GM18867 (cell line): ENCODE measurements at regions not wholly inside any gene's neighbourhood (a gene's known extent, or its start where the extent isn't known, plus 50 kb on each side); places are given as distances from the start of the nearest gene placed in this dataset.
A peak's percentile ranks its signal among the peaks of the same experiment; 100 is the strongest.

Experiments
- ATAC-seq: cut with Tn5 transposase; IDR thresholded peaks from one replicate; pipeline ENCODE4 v1.9.1; 2021; ENCODE audit warnings: mild to moderate bottlenecking, moderate library complexity; ENCODE audit not compliant: unreplicated experiment

DNA sequence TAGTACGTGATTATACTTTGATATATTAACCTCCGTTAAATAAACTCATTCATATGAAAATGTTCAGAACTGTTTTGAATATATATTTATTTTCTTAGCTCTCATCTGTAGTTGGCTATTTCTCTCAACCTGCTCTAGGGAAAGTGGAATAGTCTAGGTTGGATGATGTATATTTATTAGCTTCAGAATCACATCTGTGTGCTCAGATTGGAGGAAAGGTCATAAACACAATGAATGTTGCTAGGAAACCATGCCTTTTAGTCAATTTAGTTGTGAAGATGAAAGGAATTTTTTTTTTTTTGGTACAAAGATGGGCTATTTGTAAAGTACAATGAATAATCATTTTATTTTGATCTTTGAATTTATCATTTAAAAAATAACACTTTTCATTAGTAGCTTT lies 439.1 kb downstream of the FOXG1 start:
- no peak for ATAC-seq

DNA sequence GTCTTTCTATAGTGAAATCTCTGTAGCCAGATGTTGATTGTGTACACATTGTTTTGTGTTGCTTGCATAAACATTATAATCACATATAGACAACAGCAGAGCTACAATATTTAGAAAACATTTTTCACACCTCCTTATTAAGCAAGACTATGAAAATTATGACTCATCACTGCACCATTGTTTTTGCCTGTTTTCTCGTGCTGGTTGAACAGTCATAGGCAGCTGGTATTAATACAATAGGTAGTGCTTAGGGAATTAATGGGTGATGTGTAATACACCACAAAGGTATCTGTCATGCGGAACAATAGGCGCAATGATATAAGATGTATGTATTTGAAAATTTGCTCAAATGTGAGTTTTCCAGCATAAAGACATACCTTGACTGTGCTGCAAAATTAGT lies 449.3 kb downstream of the FOXG1 start:
- peak; percentile 57 for ATAC-seq

DNA sequence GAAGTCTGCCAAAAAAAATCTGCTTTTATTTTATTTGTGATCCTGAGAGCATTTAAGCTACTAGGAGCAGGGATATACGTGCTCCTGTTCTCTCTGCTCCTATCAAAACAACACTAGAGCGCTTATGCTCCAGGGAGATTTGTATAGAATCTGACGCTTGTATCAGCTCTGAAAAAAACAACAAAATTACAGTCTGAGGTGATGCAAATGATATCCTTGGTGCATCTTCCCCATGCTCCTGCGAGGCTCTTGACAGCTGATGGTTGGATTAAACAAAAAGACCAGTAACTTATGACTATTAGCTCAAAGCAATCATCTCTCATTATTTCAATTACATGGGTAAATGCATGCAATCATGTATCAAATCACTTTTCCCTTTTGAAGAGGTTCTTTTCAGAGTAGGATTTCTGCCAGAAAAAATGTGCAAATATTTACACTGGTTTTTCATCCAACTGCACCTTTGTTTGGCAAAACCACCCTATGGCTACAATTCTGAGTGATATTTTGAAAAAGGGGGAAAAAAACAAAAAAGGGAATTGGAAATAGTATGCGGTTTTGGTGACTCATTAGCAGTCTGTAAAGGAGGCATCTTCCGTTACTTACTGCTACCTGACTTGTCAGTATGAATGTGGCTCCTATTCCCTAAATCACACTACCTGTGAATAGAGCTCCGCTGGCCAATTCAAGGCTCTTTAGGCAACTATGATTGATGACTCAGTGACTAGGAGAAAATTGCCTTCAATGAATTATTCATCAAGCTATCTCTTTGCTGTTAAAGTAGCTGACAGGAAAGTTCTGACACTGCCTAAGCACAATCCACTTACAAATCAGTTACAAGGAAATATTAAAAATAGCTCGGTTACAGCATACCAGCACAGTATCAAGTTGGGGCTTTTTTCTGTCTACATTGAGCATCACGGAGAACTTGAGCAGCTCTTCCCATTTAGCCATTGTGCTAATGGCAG lies 450.0 kb downstream of the FOXG1 start:
- ATAC-seq = no peak

DNA sequence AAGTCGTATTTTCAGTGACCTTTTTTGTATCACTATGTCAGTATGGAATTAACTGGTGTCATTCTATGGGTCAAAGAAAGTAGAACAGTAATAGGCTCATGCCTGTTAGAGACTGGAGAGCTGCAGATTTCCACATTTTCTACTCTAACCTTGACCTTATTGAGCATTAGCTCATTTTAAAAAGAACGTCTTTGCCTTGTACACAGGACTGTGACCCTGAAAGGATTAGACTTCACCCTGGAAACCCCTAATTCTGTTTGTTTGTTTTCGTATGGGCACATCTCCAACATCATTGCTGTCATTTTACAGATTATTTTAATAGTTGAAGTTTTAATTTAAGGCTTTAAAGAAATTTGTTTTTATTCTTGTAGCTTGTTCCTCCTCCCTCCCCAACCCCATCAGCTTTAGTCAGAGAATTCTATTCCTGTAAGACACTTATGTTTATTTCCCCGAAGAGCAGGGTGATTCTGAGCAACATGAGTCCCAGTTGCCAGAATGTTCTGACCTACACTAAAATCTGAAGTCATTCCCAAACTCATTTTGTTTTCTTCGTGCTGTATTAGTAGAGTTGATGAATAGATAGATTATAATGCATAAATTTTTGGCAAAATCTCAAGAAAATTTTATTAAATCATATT lies 451.3 kb downstream of the FOXG1 start:
- ATAC-seq = no peak

DNA sequence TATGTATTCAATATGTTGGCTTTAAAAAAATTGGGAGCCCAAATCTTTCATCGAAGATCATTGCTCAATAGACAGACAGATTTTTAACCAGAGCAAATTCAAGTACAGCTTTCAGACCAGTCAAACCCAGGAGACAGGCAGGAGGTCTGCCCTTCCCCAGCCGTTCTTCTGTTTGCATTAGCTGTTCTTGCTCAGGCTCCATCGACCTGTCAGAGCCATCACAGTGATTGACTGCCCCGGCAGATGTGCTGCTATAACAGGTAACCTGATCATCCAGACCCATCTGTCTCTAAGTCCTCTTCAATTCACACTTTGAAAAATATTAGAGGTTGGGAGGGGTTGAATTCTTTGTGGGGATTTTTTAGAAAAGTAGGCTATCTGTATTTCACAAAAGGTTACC lies 453.5 kb downstream of the FOXG1 start:
- ATAC-seq = no peak

DNA sequence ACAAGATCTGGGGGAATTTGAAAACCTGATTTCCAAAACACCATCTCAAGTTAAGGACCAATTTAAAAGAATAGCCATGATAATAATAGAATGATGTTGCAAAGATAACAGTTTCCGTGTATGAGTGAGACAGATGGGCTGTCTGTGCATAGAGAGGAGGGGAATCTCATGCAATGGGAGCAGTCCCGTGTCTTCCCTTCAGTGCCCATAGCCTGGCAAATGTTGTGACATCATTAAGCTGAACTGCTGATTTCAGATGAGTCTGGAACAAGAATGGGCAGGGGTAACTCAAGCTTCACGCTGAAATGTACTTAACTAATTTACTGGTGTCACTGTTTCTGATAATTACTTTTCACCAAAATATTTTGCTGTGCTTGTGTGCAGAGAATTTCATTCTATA lies 454.0 kb downstream of the FOXG1 start:
- no peak for ATAC-seq

DNA sequence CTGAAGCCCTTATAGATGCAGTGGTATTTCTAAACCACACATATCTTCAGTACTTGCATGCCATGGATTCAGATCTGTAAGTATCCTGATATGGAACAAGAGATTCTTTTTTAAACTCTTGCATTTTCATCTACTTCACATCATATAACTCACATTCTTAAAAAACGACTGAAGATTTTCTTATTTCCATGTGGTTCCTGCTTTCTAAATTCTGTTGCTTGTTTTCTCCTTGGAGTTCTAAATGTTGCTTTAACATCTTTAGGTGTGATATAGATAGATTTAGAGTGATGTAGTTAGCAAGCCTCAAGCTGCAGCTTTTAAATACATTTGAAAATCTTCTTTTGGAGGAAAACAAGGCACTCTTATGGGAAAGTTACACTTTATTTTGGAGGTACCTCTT lies 455.4 kb downstream of the FOXG1 start:
- no peak for ATAC-seq

DNA sequence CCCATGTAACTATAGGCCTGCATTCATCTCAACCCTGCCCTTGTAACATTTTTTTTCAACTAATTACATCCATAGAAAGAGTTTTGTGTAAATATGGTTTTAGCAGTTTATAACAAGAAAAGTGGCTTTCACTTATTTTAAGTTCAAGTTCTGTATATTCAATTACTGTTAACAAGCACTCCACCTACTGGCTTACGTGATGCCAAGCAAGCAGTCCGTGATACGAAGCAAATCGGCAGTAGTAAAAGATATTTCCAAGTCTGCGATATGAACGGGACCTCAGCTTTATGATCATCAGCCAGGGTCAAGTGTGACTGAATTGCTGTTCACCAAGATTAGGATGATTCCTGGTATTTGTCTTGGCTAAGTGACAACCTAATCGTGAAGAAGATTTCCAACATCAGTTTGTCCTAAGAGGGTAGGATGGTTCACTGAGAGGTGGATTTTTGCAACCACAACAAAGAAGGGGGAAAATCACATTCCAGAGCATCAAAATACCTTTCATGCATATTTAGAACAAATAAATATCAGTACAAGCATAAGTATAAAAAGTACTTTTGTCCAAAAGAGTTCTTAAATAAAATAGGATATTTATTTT lies 456.2 kb downstream of the FOXG1 start:
- ATAC-seq = no peak

DNA sequence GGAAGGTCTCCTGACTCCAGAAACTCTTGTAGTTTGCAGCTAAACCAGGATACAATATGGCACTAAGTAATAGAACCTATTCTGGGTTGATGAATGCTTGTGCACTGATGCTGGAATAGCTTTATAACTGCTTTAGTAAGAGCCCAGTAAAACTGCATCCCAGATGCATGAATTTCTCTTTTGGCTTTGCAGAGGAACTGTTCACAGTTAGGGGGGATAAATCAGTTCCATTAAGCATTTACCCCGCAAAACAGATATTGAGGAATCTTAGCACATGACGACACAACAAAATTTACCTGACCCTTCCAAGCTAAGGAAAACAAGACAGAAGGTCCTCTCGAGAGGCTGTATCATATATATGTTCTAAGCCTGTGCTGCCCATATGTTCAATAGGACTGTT lies 457.4 kb downstream of the FOXG1 start:
- no peak for ATAC-seq

DNA sequence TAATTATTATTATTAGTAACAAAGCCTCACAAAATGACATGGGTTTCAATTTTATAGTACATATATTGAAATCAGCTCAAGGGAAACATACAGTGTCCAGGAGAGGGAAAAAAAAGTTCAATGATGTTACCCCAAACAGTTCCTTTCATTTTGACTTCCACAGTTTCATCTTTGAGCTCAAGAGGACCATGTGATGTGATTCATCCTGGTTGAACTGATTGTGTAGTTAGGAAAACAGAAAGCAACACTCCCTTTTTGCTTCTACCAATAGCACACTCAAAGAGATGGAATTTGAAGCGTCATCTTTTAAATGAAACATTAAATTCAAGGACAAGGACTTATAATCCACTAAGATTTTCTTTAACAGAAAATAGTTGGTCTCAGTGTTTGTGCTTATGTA lies 461.0 kb downstream of the FOXG1 start:
- no peak for ATAC-seq

DNA sequence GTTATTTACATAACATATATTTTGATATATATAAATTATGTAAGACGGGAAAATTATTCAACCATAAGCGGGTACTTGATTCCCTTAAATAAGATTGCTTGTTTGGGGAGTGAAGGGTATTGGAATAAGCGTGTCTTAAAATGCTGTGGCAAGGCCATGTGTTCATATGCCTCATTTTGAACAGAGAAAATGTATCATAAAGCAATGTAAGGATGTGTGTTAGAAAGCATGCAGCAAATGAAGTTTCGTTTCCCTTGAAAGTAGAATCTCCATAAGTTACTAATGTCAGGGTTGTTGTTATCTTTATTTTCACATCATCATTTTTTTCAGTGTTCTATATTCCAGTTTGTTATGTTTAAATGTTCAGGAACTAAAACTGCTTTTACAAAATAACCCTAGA lies 465.6 kb downstream of the FOXG1 start:
- no peak for ATAC-seq

DNA sequence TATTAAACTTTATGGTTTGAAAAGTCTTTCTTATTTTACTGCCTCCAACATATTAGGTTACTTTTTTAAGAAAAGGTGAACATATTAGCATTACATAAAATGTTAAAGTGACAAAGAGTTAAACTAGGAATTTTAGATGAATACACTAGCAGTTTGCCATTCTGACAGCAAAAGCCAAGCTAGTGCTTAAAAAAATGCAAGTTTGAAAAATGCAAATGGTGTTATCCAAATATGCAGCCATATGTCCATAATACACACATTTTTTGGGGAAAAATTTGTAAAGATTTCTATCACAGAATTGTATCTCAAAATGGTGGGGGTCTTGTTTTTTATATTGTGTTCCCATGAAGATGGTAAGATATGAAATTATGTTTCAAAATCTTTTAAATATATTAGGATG lies 466.1 kb downstream of the FOXG1 start:
- ATAC-seq = no peak

DNA sequence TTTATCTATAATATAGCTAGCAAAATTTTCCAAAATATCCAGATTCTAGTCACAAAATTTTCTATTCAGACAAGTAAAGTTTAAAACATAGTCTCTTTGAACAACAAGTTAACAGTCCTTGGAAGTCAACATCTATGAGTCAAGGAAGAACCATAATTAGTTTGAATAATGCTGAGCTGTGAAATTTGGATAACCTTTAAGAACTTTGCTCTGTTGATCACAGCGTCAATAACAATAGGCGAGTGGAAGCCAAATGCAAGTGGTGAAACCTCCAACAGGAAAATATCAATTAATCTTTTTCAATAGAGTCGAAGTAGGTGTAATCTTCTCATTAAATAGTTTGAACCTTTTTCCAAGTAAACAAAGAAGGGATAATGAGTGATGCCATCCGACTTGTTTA lies 466.6 kb downstream of the FOXG1 start:
- ATAC-seq = no peak

DNA sequence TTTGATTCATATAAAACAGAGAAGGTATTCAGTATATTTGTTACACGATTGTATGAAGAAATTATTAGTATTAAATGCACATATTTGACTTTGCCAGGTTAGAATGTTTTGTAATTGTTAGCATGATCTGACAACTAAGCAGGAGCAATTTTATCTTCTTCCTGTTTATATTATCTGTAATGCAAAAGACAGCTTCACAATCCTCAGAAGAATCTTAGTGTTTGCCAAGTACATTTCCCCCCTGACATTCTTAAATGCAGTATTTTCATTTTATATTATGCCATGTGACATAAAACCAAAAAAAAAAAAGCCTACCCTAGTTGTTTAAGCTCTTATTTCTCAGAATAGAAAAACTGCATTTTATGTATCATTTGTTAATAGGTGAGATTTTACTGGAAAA lies 469.4 kb downstream of the FOXG1 start:
- ATAC-seq = no peak

DNA sequence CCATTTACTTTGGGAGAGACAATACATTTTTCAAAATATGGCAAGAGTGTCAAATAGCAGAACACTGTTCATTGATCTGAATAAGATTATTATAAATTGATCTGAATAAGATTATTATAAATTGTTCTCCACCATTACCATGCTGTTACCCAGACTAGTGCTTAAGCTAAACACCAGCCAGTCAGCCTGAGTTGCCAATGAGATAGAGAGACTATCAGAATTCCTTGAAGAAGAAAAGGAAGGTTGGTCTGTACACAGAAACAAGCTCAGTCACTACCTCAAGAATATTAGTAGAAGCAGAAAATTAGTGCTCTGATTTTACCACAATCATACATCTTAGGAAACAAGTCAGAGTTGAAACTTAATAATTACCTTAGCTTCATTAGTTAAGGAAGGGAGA lies 469.8 kb downstream of the FOXG1 start:
- no peak for ATAC-seq

DNA sequence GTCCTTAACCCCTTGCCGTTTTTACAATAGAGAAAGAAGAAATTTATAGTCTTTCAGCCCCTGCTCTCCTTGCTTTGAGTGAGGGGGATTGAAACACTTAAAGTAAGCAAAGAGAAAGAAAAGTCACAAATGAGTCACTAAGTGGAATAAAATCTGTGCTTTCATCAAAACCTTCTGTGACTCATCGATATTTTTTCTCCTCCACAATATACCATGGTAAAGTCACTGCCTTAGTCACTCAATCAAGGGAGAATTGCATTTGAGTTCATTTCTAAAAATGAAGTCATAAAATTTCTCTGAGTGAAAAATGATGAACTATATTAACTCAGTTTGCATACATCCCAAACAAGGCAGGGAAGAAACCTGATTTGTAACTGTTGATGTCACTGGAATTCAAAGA lies 470.3 kb downstream of the FOXG1 start:
- ATAC-seq = no peak

DNA sequence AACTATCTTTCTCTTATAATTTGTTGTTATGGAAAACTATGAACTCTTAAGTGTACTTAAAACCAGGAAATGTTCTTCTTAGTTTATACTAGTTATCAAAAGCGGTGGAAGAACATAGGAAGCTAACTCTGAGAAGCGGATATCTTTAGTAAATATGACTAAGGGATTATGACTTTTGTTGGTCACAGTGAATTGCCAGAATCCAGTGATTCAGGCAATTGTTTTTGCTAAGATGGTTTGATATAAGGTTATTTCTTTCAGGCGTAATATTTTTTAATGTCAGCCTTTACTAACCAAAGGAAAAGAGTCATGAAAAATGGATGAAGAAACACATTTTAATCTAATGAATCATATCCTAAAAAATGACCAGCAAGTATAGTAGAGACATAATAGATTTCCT lies 473.5 kb downstream of the FOXG1 start:
- ATAC-seq = no peak

DNA sequence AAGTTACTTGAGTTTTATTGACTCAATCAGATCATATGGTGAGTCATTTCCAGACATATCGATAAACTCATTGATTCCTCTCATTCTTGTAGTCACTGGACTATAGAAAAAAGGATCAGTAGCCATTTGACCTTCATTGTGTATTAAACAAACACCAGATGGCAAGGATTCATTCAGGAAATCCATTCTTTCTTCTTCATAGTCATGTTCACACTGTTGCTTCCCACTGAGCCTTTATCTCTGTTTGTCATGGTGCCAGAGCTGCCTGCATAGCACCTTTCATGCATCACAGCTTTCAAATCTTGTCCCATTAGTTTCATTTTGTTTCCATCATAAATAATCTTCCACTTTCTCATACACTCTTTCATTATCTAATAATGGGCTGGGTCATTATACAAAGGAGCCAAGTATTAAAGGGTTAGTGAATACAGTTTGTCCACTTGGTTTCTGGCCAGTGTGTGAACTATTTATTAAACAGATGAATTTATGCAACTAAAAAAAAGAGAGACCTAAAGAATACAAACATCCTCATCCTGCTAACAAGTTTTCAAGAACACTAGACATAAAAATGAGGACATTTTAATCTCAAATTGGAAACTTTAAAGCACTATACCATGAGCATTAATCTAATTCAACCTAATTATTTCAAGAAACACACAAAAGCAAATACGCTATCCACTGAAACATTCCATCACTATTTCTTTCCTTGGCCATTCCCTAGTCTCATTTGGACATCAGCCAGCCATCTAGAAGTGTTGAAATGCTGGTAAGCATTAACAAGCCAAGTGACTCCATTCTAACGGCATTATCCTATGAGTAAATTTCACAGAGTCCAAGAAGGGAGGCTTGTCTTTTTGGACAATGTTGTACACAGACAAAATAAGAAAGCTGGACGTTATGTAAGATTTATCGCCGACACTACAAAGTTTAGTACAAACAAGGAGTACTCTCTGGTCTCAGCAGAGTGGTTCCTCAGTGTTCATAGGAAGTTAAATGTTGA lies 476.5 kb downstream of the FOXG1 start:
- no peak for ATAC-seq

DNA sequence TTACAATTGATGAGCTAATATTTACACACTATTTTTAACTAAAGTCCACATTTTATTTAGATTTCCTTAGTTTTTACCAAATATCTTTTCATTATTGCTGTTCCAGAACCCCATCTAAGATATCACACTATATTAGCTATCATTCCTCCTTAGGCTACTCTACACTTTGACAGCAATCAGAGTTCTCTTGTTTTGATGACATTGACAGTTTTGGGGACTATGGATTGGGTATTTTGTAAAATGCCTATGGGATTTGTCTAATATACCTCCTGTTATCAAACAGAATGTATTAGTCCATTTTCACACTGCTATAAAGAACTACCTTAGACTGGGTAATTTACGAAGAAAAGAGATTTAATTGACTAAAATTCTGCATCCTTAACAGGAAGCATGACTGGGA lies 489.1 kb downstream of the FOXG1 start:
- no peak for ATAC-seq

DNA sequence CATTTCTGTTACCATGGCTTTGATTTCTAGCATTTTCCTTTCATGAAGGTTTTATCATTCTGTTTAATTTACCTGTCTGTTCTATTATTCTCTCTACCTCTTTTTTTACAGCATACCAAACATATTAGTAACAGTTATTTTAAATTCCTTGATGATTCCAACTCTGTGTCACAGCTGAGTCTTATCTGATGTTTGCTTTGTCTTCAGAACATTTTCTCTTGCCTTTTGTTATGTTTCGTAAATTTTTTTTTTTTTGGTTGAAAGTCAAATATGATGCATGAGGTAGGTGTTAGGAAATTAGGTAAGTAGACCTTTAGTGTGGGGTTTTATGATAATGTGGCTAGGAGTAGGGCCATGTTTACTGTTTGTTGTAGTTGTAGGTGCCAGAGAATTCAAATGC lies 496.4 kb downstream of the FOXG1 start:
- no peak for ATAC-seq

DNA sequence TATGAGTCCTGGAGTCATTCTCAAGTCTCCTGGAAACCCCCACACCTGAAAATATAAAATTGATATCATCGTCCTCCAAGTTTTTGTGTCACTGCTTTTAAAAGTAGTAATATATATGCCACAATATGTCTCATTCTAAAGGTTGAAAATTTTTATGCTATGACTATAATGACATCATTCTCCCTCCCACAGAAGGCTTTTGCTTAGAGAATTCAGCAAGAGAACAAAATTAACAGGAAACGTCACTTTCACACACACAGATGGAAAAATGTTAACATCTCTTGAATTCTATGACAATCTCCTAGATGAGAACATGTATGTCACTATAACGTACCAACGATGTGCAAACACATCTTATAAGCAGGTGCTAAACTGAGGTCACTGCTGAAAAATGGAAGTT lies 498.3 kb downstream of the FOXG1 start:
- no peak for ATAC-seq
